GM21360 (cell line): ENCODE measurements at regions not wholly inside any gene's neighbourhood (a gene's known extent, or its start where the extent isn't known, plus 50 kb on each side); places are given as distances from the start of the nearest gene placed in this dataset.
"Not testable (repeated sequence)": the region's sequence is repeated elsewhere in the genome, so short reads cannot be mapped to it uniquely, and the experiment has no call there.

Experiments used
- ATAC-seq: cut with Tn5 transposase; IDR thresholded peaks from one replicate; pipeline ENCODE4 v1.9.1; 2021; ENCODE audit warnings: mild to moderate bottlenecking, moderate library complexity; ENCODE audit not compliant: unreplicated experiment

GRCh38 chr12:131634037-131634436 is 76.9 kb upstream of the SFSWAP start:
- ATAC-seq: no peak

DNA sequence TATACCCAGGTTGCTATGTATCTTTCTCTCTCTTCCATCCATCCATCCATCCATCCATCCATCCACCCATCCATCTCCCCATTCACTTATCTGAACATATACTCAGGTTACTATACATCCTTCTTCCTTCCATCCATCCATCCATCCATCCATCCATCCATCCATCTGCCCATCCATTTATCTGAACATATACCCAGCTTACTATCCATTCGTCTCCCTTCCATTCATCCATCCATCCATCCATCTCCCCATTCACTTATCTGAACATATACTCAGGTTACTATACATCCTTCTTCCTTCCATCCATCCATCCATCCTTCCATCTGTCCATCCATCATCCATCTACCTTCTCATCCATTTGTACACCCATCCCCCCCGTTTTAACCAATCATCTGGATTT is 75.9 kb upstream of the SFSWAP start:
- not testable (repeated sequence) for ATAC-seq

GRCh38 chr12:131635491-131636122 is 75.3 kb upstream of the SFSWAP start:
- ATAC-seq: no peak

DNA sequence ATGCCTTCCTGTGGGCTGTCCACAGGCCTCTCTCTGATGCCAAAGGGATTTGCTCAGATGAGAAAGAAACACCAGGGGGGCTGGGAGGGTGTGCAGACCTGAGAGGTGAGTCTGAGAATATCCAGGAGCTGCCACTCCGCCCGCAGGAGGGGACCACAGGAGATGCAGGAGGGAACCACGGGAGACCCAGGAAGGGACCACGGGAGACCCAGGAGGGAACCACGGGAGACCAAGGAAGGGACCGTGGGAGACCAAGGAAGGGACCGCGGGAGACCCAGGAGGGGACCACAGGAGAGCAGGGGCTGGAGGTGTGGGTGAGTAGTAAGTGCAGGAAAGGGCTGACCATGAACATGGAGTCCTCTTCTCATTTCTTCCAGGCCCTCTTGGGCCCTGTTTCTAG is 74.6 kb upstream of the SFSWAP start:
- no peak for ATAC-seq

DNA sequence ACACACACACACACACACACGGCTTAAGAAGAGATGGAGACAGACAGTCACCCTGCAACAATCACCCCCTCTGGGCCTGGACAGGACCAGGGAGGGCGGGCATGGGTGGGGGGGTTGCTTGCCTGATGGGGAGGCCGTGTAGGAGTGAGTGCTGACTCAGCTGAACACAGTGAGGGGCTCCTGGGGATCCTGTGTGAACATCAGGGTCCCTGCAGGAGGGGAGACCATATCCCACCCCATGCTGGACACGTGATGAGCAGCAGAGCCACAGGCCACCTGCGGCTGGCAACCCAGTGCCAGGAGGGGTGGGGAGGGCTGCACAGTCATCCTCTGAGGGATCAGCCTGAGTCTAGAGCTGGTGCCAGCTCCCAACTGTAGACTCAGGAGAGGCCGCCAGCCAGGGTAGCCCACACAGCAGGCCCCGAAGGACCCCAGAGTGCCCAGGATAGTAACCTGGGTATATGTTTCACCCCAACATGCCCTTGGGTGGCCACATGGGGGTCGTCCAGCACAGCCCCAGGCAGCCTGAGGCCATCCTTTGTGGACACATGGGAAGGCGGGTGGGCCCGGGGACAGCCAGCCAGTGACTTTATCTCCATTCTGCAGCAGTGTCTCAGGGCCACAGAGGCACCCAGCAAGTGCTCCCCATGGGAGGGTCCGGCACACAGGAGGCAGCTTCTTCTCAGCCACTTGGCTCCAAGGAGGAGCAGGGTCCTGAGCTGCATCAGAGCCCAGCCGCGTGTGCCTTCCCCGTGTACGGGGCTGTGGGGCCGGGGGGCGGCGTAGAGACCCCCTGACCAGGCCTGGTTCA is 73.7 kb upstream of the SFSWAP start:
- ATAC-seq: no peak

GRCh38 chr12:131637986-131638385 is 72.9 kb upstream of the SFSWAP start:
- no peak for ATAC-seq

GRCh38 chr12:131639270-131639940 is 71.5 kb upstream of the SFSWAP start:
- no peak for ATAC-seq

DNA sequence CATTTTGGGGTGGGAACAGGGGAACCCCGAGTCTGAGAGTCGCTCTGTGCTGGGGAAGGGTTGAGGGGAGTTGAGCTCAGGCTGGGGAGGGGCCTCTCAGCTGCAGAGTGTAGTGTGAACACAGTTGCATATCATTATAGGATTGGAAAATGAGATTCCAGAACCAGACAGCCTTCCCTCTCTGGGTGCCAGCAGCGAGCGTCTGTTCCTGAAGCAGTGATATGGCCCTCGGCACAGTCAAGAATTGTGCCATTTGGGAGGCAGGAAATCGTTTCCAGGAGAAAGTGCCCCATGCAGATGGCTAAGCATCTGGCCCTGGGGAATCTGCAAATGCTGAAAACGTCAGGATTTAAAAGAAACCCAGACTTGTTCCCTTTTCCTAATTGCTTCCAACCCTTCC is 70.4 kb upstream of the SFSWAP start:
- ATAC-seq: no peak

DNA sequence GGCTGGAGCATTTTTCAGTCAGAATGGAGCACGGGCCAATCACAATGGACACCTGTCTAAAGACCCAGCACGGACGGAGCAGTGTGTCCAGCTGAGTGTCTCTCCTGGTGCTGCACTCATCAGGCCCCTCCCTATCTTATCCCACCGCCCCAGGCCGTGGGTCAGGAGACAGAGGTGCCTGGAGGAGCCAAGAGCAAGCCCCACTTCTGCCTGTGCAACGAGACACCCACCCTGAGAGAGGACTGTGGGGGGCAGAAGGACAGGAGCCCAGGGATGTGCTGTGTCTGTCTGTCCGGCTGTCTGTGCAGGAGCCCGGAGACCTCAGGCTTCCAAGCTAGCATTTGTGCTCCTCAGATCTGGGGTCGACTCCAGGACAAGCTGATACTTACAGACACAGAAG is 69.6 kb upstream of the SFSWAP start:
- ATAC-seq: no peak

- no peak for ATAC-seq
Measured at GRCh38 chr12:131642101-131642540, 68.8 kb upstream of the SFSWAP start.

GRCh38 chr12:131642771-131643170 is 68.1 kb upstream of the SFSWAP start:
- ATAC-seq: no peak

DNA sequence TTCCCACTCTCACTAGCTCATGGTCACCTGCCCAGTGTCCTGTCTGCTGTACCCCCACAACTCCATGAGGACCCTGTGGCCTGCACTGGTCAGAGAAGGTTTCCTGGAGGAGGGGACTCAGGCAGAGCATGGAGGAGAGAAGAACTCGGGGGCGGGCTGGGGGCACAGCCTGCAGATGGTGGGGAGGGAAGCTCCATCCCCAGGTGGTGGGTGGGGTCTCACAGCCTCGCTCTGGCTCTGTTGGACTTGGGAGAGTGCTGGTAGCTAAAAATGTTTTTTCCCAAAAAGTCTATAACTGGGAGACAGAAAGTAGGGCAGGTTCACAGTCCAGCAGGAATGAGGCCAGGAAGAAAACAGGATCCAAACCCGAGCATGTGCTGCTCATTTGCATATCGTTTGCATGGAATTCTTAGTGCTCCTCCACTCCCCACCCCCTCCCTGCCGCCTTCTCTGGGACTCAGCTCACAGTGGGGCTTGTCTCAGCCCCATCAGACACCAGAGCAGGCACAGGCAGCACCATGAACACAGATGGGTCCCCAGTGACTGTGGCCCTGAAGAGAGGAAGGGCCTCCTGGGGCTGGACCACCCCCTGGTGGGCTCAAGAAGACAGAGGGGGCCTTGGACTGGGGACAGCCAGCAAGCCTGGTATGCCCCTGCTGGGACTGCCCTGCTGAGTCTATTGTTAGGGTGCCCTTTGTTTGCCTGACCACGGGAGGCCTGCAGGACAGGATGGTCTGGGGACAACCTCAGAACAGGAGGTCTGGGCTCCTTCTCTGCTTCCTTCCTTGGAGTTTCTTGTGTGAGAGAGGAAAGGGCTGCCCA is 67.0 kb upstream of the SFSWAP start:
- ATAC-seq: no peak

DNA sequence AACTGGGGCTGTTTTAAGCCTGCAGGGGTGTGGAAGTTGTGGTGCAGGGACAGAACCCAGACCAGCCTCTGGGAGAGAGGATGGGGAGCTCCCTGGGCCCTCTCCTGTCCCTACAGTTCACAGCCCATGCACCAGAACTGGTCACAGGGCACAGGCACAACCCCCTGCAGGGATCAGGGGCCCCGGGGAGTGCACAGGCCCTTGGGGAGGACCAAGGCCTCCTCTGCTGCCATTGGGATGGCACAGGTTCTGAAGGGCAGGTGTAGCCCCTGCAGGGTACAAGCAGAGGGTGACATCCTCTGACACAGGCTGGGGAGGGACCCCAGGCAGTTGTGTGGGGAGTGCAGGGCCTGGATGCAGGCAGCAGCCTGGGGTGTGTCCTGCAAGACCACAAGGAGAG is 66.4 kb upstream of the SFSWAP start:
- no peak for ATAC-seq

- ATAC-seq: not testable (repeated sequence)
Measured at GRCh38 chr12:131644917-131645316, 66.0 kb upstream of the SFSWAP start.

- not testable (repeated sequence) for ATAC-seq
Measured at GRCh38 chr12:131645557-131645956, 65.3 kb upstream of the SFSWAP start.

DNA sequence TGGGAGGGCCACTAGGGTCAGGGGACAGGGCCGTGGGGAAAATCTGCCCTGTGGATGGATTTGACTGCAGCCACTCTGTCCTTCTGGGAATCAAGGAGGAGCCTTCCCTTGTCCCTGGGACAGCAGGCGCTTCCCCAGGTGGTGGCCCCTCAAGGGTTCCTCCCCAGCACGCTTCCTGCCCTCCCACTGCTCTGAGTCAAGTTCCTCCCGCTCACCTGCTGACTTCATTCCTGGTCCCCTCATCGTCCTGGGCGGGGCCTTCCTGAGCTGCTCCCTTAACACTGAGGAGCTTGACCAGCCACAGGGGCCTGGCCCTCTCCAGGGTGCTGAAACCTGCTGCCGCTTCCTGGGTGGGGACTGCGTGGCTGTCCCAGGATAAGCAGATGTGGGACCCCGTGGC is 64.4 kb upstream of the SFSWAP start:
- ATAC-seq: not testable (repeated sequence)

GRCh38 chr12:131647667-131648066 is 63.2 kb upstream of the SFSWAP start:
- ATAC-seq: no peak

GRCh38 chr12:131655469-131656174 is 55.3 kb upstream of the SFSWAP start:
- ATAC-seq: not testable (repeated sequence)

- not testable (repeated sequence) for ATAC-seq
Measured at GRCh38 chr12:131656796-131657195, 54.1 kb upstream of the SFSWAP start.

GRCh38 chr12:131658605-131659004 is 52.3 kb upstream of the SFSWAP start:
- not testable (repeated sequence) for ATAC-seq
